Chondrocyte (in vitro differentiated cells): ENCODE measurements at regions not wholly inside any gene's neighbourhood (a gene's known extent, or its start where the extent isn't known, plus 50 kb on each side); places are given as distances from the start of the nearest gene placed in this dataset.

Experiments used
- DNase-seq: peaks from one replicate; pipeline ENCODE4 v3.0.0; 2021; ENCODE audit warnings: mixed read lengths, low spot score
- H3K27ac Mint-ChIP-seq: one replicate; pipeline ENCODE4 v1.8.0; 2021; ENCODE audit warnings: mild to moderate bottlenecking, moderate library complexity, mixed read lengths; ENCODE audit not compliant: unreplicated experiment
- H3K27me3 Mint-ChIP-seq: 2 replicates; pipeline ENCODE4 v1.8.0; 2021; ENCODE audit warnings: low read depth, mixed read lengths
- H3K36me3 Mint-ChIP-seq: 2 replicates; pipeline ENCODE4 v1.8.0; 2021; ENCODE audit warnings: low read depth, mixed read lengths
- H3K4me1 Mint-ChIP-seq: 2 replicates; pipeline ENCODE4 v1.8.0; 2021; ENCODE audit warnings: low read depth, mild to moderate bottlenecking, mixed read lengths
- H3K4me3 Mint-ChIP-seq: one replicate; pipeline ENCODE4 v1.8.0; 2021; ENCODE audit warnings: mild to moderate bottlenecking, moderate library complexity, mixed read lengths; ENCODE audit not compliant: unreplicated experiment
- H3K9me3 Mint-ChIP-seq: 2 replicates; pipeline ENCODE4 v1.8.0; 2021; ENCODE audit warnings: low read depth, mixed read lengths
- CTCF ChIP-seq: fragments of 200-600 bp; sonication (generic); IDR thresholded peaks from 2 replicates; pipeline ENCODE4 v1.5.0; 2021; ENCODE audit warnings: antibody characterized with exemption, mild to moderate bottlenecking, moderate library complexity

GRCh38 chr17:77701996-77702395 lies 256.5 kb upstream of the TNRC6C start:
- DNase-seq: no peak
- Mint-ChIP-seq H3K4me3 (no peak overlapping the region), H3K4me1 (no peaks in the 10 kb centered on the region), H3K27ac (no peak overlapping the region), H3K9me3 (peaks cover 38% of the 10 kb centered on the region), H3K36me3 (peaks cover 9% of the 10 kb centered on the region), H3K27me3 (peaks cover 34% of the 10 kb centered on the region)
- no peak for TF ChIP-seq CTCF

GRCh38 chr17:77704048-77704815 lies 254.3 kb upstream of the TNRC6C start:
- Mint-ChIP-seq H3K27ac (no peak overlapping the region), H3K9me3 (peaks cover 46% of the 10 kb centered on the region), H3K36me3 (peaks cover 9% of the 10 kb centered on the region), H3K4me1 (no peaks in the 10 kb centered on the region), H3K27me3 (peaks cover 34% of the 10 kb centered on the region), H3K4me3 (no peak overlapping the region)
- TF ChIP-seq CTCF: no peak
- no peak for DNase-seq

- H3K4me3 Mint-ChIP-seq: no peak overlapping the region
- no peak for TF ChIP-seq CTCF
- no peak for DNase-seq
- H3K27ac Mint-ChIP-seq: no peak overlapping the region
- H3K9me3 Mint-ChIP-seq: peaks cover 42% of the 10 kb centered on the region
- no peaks in the 10 kb centered on the region for H3K4me1 Mint-ChIP-seq
- H3K27me3 Mint-ChIP-seq: peaks cover 38% of the 10 kb centered on the region
- peaks cover 9% of the 10 kb centered on the region for H3K36me3 Mint-ChIP-seq
Measured at GRCh38 chr17:77706938-77707337, 251.6 kb upstream of the TNRC6C start.

- no peak for DNase-seq
- Mint-ChIP-seq H3K27ac (peak overlapping the region; percentile 17), H3K9me3 (peaks cover 39% of the 10 kb centered on the region), H3K27me3 (peaks cover 35% of the 10 kb centered on the region), H3K36me3 (peaks cover 9% of the 10 kb centered on the region), H3K4me3 (no peak overlapping the region), H3K4me1 (no peaks in the 10 kb centered on the region)
- no peak for TF ChIP-seq CTCF
Measured at GRCh38 chr17:77707546-77707945, 251.0 kb upstream of the TNRC6C start.

- no peak for TF ChIP-seq CTCF
- H3K36me3 Mint-ChIP-seq: peaks cover 9% of the 10 kb centered on the region
- H3K27me3 Mint-ChIP-seq: peaks cover 34% of the 10 kb centered on the region
- no peak for DNase-seq
- no peak overlapping the region for H3K27ac Mint-ChIP-seq
- H3K4me1 Mint-ChIP-seq: no peaks in the 10 kb centered on the region
- no peak overlapping the region for H3K4me3 Mint-ChIP-seq
- H3K9me3 Mint-ChIP-seq: peaks cover 38% of the 10 kb centered on the region
Measured at GRCh38 chr17:77708049-77708448, 250.5 kb upstream of the TNRC6C start.
